C1 segment of cervical spinal cord (tissue), 14 donors: ENCODE measurements at regions not wholly inside any gene's neighbourhood (a gene's known extent, or its start where the extent isn't known, plus 50 kb on each side); places are given as distances from the start of the nearest gene placed in this dataset.
"Not testable (repeated sequence)": the region's sequence is repeated elsewhere in the genome, so short reads cannot be mapped to it uniquely, and the experiment has no call there.

ENCODE experiments used
- DNase-seq, 14 donors: peaks; one replicate each; lab custom pipeline; 2025; lab: John Stamatoyannopoulos, UW

- no peak for DNase-seq
These were observed 517.0 kb upstream of the EPHA5 start for GRCh38 chr4:66187175-66187720.

DNA sequence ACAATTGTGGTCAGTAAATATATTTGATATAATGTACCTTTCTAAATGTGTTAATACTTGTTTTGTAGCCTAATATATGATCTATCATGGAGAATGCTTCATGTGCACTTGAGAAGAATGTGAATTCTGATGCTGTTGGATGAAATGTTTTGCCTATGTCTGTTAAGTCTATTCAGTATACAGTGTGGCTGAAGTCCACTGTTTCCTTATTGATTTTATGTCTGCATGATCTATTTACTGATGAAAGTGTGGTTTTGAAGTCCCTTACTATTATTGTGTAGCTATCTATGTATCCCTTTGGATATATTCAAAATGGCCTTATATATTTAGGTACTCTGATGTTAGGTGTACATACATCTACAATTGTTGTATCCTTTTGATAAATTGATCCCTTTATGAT lies 515.8 kb upstream of the EPHA5 start:
- DNase-seq: no peak

- no peak for DNase-seq
These were observed 512.3 kb upstream of the EPHA5 start for GRCh38 chr4:66182636-66183035.

- DNase-seq: no peak
These were observed 508.6 kb upstream of the EPHA5 start for GRCh38 chr4:66178906-66179305.

DNA sequence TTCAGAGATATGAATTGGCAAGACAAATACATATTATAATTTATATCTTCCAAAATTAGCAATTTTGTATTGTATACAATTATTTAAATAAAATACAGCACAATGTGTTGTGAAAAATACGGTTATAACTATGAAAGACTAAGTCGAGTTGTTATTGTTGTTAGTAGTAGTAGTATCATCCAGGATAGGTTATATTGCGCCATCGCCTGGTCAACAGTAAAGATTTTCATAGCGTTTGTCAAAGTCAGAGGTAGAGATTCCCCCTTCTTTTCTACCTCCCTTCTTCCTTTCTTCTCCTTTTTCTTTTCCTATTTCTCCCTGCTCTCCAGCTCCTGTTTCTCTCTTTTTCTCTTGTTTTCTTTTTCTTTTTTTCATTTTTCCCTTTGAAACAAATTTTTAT lies 499.1 kb upstream of the EPHA5 start:
- DNase-seq: no peak

DNA sequence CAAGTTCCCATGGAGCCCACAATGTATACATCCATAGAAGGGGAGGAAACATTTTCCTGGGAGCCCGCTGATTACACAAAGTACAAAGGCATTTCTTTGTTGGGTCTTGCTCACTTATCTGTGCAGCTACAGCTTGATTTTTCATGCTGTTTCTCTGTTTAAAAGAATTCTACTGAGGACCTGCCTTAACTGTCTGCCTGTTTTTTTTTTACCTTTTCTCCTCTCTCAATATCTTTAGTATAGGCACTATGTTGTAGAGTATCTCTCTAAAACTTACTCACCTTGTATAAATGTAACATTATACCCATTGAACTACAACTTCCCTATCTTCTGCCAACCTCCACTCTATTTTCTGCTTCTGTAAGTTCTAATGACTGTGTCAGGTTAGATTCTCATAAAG lies 494.6 kb upstream of the EPHA5 start:
- no peak for DNase-seq

DNA sequence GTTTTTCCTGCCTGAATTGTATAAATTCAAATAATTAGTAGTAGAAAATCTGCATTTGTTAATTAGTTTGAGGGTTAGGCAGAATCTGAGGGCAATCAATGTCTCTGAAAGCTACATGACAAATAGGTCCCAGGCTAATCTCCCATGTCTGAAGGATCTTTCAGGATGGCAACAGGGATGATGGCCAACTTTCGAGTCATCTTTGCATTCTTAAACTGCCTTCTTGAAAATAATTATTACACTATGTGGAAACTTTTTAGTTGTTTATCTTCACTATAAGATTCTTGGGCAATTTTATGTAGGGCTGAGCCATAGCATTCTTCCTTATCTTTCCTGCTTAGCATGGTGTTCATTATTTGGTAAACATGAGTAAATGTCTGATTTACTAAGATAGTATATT lies 490.3 kb upstream of the EPHA5 start:
- no peak for DNase-seq

GRCh38 chr4:66157594-66157993 lies 487.3 kb upstream of the EPHA5 start:
- DNase-seq: no peak

DNA sequence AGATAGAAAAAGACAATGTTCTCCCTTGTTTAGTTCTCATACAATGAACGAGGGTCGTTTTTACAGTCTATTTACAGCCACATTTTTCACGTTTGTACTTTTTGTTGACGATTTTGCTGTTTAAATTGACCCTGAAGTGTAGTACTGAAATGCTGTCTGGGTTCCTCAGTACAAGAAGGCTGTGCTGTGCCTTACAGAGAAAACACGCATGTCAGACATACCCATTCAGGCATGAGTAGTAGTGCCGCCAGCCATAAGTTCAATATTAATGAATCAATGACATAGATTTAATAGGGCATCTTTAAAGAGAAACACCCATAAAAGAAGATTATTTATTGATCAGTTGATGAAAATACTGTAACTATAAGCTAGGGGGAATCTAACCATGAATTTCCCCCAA lies 459.8 kb upstream of the EPHA5 start:
- no peak for DNase-seq

DNA sequence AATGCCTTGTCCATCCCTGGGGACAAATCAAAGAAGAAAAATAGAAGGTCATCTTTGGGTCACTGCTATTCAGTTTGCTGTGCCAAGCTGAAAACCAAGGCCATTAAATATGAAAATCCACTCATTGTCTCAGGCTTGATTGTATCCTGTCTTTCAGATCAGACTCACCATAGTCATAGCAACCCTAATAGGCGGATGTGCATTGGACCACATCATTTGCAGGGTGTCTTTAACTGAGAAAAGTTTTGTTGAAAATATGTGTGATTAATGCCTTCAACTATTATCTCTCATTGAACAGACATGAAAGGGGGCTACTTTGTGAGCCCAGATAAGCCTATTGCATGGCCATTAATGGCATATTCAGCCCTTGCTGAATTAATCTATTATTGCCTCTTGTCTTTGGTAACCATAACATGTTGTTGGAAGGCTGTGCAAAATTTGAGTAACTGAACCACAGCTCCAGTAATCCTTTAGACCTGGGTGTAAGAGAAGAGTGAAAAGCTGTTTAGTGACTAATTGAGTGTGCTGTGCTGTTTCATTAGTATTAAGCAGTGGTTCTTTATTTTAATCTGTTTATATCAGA lies 453.6 kb upstream of the EPHA5 start:
- DNase-seq: no peak

DNA sequence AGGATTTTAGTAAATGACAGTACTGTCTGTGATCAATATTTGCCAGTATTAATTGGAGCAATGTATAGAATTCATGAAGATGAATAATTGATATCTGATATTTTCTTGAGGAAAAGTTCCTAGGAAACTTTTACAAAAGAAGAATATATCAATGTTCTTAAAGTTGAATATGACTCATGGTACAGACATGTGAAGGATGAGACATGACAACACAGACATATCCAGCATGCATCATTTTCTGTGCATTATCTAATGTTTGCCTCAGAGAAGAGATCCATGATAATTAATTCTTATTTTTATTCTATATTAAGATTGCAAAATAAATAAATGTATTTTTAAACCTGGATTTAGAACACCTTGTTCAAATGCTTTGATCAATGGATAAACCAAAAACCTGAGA lies 452.9 kb upstream of the EPHA5 start:
- no peak for DNase-seq

GRCh38 chr4:66115231-66115630 lies 444.9 kb upstream of the EPHA5 start:
- not testable (repeated sequence) for DNase-seq

- no peak for DNase-seq
These were observed 438.6 kb upstream of the EPHA5 start for GRCh38 chr4:66108898-66109297.

- DNase-seq: no peak
These were observed 426.9 kb upstream of the EPHA5 start for GRCh38 chr4:66097218-66097617.

GRCh38 chr4:66095065-66095464 lies 424.8 kb upstream of the EPHA5 start:
- no peak for DNase-seq

DNA sequence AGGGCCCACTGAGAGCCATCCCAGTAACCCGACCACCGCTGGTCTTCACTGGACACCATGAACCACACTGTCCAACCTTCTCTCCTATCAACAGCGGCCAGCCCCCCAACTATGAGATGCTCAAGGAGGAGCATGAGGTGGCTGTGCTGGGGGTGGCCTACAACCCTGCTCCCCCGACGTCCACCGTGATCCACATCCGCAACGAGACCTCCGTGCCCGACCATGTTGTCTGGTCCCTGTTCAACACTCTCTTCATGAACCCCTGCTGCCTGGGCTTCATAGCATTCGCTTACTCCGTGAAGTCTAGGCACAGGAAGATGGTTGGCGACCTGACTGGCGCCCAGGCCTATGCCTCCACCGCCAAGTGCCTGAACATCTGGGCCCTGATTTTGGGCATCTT lies 423.8 kb upstream of the EPHA5 start:
- no peak for DNase-seq

DNA sequence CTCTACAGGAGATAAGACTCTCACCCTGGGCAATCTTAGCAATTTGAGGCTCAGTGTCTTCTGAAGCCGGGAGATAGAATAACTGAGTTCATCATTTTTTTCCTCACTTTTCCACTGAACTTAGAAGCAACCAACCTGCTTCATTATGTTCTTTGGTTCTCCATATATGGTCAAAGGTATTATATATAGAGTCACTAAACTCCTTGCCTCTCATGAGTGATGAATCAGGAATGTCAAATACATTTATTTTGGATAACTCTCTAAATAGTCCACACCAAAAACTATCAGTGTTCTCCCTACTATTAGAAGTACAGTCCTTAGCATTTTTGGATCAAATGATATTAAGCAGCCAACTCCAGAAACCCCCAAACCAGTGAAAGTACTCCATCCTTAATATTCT lies 421.5 kb upstream of the EPHA5 start:
- no peak for DNase-seq

DNA sequence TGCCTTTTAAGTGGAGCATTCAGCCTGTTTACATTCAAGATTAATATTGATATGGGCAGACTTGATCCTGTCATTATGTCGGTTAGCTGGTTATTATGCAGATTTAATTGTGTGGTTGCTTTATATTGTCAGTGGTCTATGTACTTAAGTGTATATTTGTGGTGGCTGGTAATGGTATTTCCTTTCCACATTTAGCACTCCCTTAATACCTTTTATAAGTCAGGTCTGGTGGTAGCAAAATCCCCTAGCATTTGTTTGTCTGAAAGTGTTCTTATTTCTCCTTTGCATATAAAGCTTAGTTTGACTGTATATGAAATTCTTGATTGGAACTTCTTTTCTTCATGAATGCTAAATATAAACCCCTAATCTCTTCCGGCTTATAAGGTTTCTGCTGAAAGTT lies 403.7 kb upstream of the EPHA5 start:
- DNase-seq: no peak

DNA sequence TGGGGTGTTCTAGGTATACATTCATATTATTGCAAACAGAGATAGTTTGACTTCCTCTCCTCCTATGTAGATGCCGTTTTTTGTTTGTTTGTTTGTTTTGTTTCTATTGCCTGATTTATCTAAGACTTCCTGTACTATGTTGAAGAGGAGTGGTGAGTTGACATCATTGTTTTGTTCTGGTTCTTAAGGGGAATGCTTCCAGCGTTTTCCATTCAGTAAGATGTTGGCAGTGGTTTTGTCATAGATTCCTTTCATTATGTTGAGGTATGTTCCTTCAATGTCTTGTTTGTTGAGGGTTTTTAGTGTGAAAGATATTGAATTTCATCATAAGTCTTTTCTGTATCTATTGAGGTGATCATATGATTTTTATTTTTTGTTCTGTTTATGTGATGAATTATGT lies 401.6 kb upstream of the EPHA5 start:
- DNase-seq: no peak

- no peak for DNase-seq
These were observed 392.6 kb upstream of the EPHA5 start for GRCh38 chr4:66062921-66063320.

- no peak for DNase-seq
These were observed 391.8 kb upstream of the EPHA5 start for GRCh38 chr4:66062044-66062443.

DNA sequence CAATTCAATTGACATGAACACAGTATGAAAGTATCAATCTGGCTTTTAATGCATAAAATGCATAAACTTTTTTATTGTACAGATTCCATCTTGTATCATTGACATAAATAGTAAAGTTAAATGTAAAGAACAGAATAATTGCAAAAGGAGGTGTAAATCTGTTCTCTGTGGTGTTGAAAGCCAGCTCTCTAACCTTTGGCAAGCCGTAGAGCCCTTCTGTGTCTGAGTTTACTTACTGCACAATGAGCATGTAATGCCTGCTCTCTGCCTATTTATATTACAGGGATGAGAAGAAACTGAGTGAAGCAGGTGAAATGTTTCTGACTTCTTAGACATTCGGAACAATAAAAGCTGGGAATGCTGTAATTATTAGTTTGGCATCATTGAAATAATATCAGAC lies 389.3 kb upstream of the EPHA5 start:
- peak in 1 of 14 donors; percentile 23 for DNase-seq

- DNase-seq: peak in 1 of 14 donors; percentile 42
These were observed 388.8 kb upstream of the EPHA5 start for GRCh38 chr4:66059136-66059535.

- DNase-seq: no peak
These were observed 385.7 kb upstream of the EPHA5 start for GRCh38 chr4:66055999-66056398.
